GM12878 (cell line): ENCODE measurements at regions not wholly inside any gene's neighbourhood (a gene's known extent, or its start where the extent isn't known, plus 50 kb on each side); places are given as distances from the start of the nearest gene placed in this dataset.

Source experiments
- ATAC-seq: fragments of 200-7000 bp; cut with Tn5 transposase; 3 replicates; pipeline ENCODE4 v1.9.1; 2020; ENCODE audit warnings: mild to moderate bottlenecking, moderate library complexity
- BruUV-seq: library from RNA; stranded (reverse); fragments of 400-500 nt; replicated peaks from 2 replicates; lab custom pipeline; 2021; lab: Mats Ljungman, UMichigan
- CTCF ChIA-PET: fragments of 300-600 bp; sonication (Branson Sonifier 250); formaldehyde crosslinking; extraction: SDS; loops from one replicate; lab custom pipeline; 2021; ENCODE audit warnings: inconsistent platforms; lab: Yijun Ruan, JAX
- POLR2A ChIA-PET: fragments of 350-600 bp; formaldehyde crosslinking; extraction: SDS; loops from one replicate; lab custom pipeline; 2021; ENCODE audit warnings: inconsistent platforms; lab: Charles Lee
- RAD21 ChIA-PET: fragments of 300-600 bp; sonication (Branson Sonifier 250); formaldehyde crosslinking; loops from one replicate; lab custom pipeline; 2023; ENCODE audit warnings: antibody characterized with exemption; ENCODE audit not compliant: unreplicated experiment; lab: Charles Lee
- SMC1A ChIA-PET: fragments of 300-600 bp; sonication (Branson Sonifier 250); formaldehyde crosslinking; loops from one replicate; lab custom pipeline; 2023; ENCODE audit not compliant: unreplicated experiment, uncharacterized antibody; lab: Charles Lee
- DNase-seq: peaks from one replicate; pipeline ENCODE4 v3.0.0-alpha.2; 2011; ENCODE audit warnings: low read depth, low spot score
- FAIRE-seq: peaks from 3 replicates; lab custom pipeline; 2011; peaks lifted over from hg19 to GRCh38; lab: Jason Lieb, UNC
- H2AFZ ChIP-seq: 2 replicates; pipeline ENCODE4 v1.6.0; 2011; ENCODE audit warnings: low read depth, low read length, control low read depth; ENCODE audit not compliant: control insufficient read depth
- H3K27ac ChIP-seq: 2 replicates; pipeline ENCODE4 v1.5.1; 2011; ENCODE audit warnings: control low read depth; ENCODE audit not compliant: control insufficient read depth, insufficient read depth
- H3K27me3 ChIP-seq, 2 experiments: replicated peaks in 1 of 2; 2 replicates each; pipeline versions ENCODE4 v1.6.0 to v1.6.1; 2011; ENCODE audit warnings: low read length in 1 of 2; ENCODE audit not compliant: control insufficient read depth in 2 of 2, insufficient read depth in 2 of 2
- H3K36me3 ChIP-seq, 2 experiments: 2 replicates each; pipeline ENCODE4 v1.5.1; 2011; ENCODE audit warnings: low read length in 1 of 2; ENCODE audit not compliant: control insufficient read depth in 2 of 2, insufficient read depth in 2 of 2
- H3K4me1 ChIP-seq: 2 replicates; pipeline ENCODE4 v1.6.1; 2011; ENCODE audit warnings: mild to moderate bottlenecking, low read length, moderate library complexity, mixed read lengths; ENCODE audit not compliant: control insufficient read depth, insufficient read depth
- H3K4me2 ChIP-seq: 2 replicates; pipeline ENCODE4 v1.6.0; 2011; ENCODE audit warnings: control low read depth; ENCODE audit not compliant: control insufficient read depth, insufficient read depth
- H3K4me3 ChIP-seq: fragments of 200-600 bp; sonication (generic); 2 replicates; pipeline ENCODE4 v1.5.1; 2016
- H3K79me2 ChIP-seq: 2 replicates; pipeline ENCODE4 v1.6.0; 2011; ENCODE audit warnings: low read length; ENCODE audit not compliant: control insufficient read depth, insufficient read depth
- H3K9ac ChIP-seq: 2 replicates; pipeline ENCODE4 v1.8.0; 2011; ENCODE audit warnings: low read length, control low read depth, mixed read lengths; ENCODE audit not compliant: control insufficient read depth, insufficient read depth
- H3K9me3 ChIP-seq: replicated peaks from 3 replicates; pipeline ENCODE4 v1.5.1; 2011; ENCODE audit warnings: mild to moderate bottlenecking, low read length; ENCODE audit not compliant: control insufficient read depth, insufficient read depth
- H4K20me1 ChIP-seq: 2 replicates; pipeline ENCODE4 v1.6.0; 2011; ENCODE audit not compliant: control insufficient read depth, insufficient read depth
- GABPA ChIP-seq: IDR thresholded peaks from 2 replicates; pipeline ENCODE4 v1.6.1; 2014; ENCODE audit warnings: antibody characterized with exemption, low read depth, mild to moderate bottlenecking, inconsistent platforms
- HDGF ChIP-seq: fragments of 450-650 bp; IDR thresholded peaks from 2 replicates; pipeline ENCODE4 v1.6.1; 2016; ENCODE audit warnings: antibody characterized with exemption
- IKZF1 ChIP-seq: fragments of 450-650 bp; conservative IDR thresholded peaks from 2 replicates; pipeline ENCODE4 v1.6.1; 2017; ENCODE audit warnings: antibody characterized with exemption, mild to moderate bottlenecking
- JUNB ChIP-seq: IDR thresholded peaks from 2 replicates; pipeline ENCODE4 v1.6.1; 2016; ENCODE audit warnings: antibody characterized with exemption, mild to moderate bottlenecking
- KAT2A ChIP-seq: conservative IDR thresholded peaks from 2 replicates; pipeline ENCODE4 v1.6.1; 2011; ENCODE audit warnings: low read depth, low read length; ENCODE audit not compliant: control insufficient read depth
- NFXL1 ChIP-seq: fragments of 450-650 bp; IDR thresholded peaks from 2 replicates; pipeline ENCODE4 v1.6.1; 2017; ENCODE audit warnings: antibody characterized with exemption, mild to moderate bottlenecking, borderline replicate concordance
- WGBS: methylation state at CpG from one replicate; pipeline ENCODE4 v1.1.6; 2016; ENCODE audit warnings: low lambda C conversion rate; ENCODE audit not compliant: insufficient replicate concordance, insufficient coverage; ENCODE audit errors: missing lambda C conversion rate; 5-methylcytosine and 5-hydroxymethylcytosine counted together
- in situ Hi-C: fragments of 300-500 bp; cut with MboI; formaldehyde crosslinking; loops from 9 replicates; pipeline ENCODE4 v1.14.3; 2018; ENCODE audit warnings: mixed read lengths
- intact Hi-C: fragments of 100-400 bp; cut with micrococcal nuclease; formaldehyde crosslinking; loops from one replicate; pipeline ENCODE4 v1.14.2; 2022; ENCODE audit not compliant: unreplicated experiment
- TF ChIP-seq, protein P1 (sequence below): IDR thresholded peaks from 2 replicates; pipeline ENCODE4 v1.6.1; 2011; ENCODE audit warnings: low read depth, low read length, improper control_type of control experiment, borderline replicate concordance
- TF ChIP-seq, protein P2 (sequence below): IDR thresholded peaks from 2 replicates; pipeline ENCODE4 v1.6.1; 2011; ENCODE audit warnings: mild to moderate bottlenecking, low read depth, low read length, moderate library complexity; ENCODE audit not compliant: insufficient replicate concordance
- TF ChIP-seq, protein P3 (sequence below): IDR thresholded peaks from 2 replicates; pipeline ENCODE4 v1.6.1; 2012; ENCODE audit warnings: low read length, inconsistent platforms
- TF ChIP-seq, protein P4 (sequence below): fragments of 450-650 bp; IDR thresholded peaks from 2 replicates; pipeline ENCODE4 v1.6.1; 2014; ENCODE audit warnings: mild to moderate bottlenecking
- TF ChIP-seq, protein P5 (sequence below): fragments of 450-650 bp; IDR thresholded peaks from 2 replicates; pipeline ENCODE4 v1.6.1; 2017; ENCODE audit warnings: mild to moderate bottlenecking

DNA sequence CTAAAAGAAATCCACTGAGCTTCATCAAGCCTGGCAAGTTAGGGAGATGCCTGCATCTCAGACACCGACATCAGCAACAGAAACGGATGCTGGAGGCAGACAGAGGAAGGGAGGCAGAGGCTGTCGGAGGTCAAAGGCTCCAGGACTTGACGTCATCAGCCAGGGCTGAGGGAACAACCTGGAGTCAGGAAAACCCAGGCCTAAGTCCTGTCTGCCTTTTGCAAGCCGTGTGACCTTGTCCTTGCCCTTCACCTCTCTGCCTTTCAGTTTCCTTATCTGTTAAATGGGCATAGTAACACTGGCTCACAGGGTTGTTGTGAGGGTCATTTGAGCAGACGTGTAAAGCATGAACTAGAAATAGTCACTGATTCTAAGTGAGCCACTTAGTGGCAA, 194.2 kb downstream of the BCL11B start:
- Histone ChIP-seq H3K27me3 (no peaks in the 10 kb centered on the region), H3K9ac (no peak overlapping the region), H3K79me2 (no peaks in the 10 kb centered on the region), H3K27ac (no peak overlapping the region), H3K4me2 (no peak overlapping the region), H2AFZ (no peak overlapping the region), H3K4me3 (no peak overlapping the region), H3K9me3 (no peaks in the 10 kb centered on the region; the same call in 2 of the 3 replicates), H3K4me1 (no peaks in the 10 kb centered on the region), H3K36me3 (no peaks in the 10 kb centered on the region), H4K20me1 (no peaks in the 10 kb centered on the region)
- WGBS: 16% methylated on average over 6 of the region's 6 CpGs
- no peak for ATAC-seq
- ChIA-PET RAD21 (no interaction called here), POLR2A (no interaction called here), SMC1A (no interaction called here), CTCF (interaction anchor here (0.8 kb wide), 1 partner anchor 189 kb away, joined by 3 read pairs; no protein-coding TSS in a partner anchor)
- intact Hi-C loops (no loop called here), in situ Hi-C loops (no loop called here)
- DNase-seq: no peak
- BruUV-seq: no TSS peak
- TF ChIP-seq HDGF (no peak), IKZF1 (no peak), JUNB (no peak), GABPA (no peak), KAT2A (no peak), NFXL1 (no peak)
- TF ChIP-seq, protein P1, sequence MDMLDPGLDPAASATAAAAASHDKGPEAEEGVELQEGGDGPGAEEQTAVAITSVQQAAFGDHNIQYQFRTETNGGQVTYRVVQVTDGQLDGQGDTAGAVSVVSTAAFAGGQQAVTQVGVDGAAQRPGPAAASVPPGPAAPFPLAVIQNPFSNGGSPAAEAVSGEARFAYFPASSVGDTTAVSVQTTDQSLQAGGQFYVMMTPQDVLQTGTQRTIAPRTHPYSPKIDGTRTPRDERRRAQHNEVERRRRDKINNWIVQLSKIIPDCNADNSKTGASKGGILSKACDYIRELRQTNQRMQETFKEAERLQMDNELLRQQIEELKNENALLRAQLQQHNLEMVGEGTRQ: no peak
- TF ChIP-seq, protein P2, sequence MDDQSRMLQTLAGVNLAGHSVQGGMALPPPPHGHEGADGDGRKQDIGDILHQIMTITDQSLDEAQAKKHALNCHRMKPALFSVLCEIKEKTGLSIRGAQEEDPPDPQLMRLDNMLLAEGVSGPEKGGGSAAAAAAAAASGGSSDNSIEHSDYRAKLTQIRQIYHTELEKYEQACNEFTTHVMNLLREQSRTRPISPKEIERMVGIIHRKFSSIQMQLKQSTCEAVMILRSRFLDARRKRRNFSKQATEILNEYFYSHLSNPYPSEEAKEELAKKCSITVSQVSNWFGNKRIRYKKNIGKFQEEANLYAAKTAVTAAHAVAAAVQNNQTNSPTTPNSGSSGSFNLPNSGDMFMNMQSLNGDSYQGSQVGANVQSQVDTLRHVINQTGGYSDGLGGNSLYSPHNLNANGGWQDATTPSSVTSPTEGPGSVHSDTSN: no peak
- TF ChIP-seq, protein P3, sequence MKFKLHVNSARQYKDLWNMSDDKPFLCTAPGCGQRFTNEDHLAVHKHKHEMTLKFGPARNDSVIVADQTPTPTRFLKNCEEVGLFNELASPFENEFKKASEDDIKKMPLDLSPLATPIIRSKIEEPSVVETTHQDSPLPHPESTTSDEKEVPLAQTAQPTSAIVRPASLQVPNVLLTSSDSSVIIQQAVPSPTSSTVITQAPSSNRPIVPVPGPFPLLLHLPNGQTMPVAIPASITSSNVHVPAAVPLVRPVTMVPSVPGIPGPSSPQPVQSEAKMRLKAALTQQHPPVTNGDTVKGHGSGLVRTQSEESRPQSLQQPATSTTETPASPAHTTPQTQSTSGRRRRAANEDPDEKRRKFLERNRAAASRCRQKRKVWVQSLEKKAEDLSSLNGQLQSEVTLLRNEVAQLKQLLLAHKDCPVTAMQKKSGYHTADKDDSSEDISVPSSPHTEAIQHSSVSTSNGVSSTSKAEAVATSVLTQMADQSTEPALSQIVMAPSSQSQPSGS: no peak
- TF ChIP-seq, protein P4, sequence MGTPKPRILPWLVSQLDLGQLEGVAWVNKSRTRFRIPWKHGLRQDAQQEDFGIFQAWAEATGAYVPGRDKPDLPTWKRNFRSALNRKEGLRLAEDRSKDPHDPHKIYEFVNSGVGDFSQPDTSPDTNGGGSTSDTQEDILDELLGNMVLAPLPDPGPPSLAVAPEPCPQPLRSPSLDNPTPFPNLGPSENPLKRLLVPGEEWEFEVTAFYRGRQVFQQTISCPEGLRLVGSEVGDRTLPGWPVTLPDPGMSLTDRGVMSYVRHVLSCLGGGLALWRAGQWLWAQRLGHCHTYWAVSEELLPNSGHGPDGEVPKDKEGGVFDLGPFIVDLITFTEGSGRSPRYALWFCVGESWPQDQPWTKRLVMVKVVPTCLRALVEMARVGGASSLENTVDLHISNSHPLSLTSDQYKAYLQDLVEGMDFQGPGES: no peak
- TF ChIP-seq, protein P5, sequence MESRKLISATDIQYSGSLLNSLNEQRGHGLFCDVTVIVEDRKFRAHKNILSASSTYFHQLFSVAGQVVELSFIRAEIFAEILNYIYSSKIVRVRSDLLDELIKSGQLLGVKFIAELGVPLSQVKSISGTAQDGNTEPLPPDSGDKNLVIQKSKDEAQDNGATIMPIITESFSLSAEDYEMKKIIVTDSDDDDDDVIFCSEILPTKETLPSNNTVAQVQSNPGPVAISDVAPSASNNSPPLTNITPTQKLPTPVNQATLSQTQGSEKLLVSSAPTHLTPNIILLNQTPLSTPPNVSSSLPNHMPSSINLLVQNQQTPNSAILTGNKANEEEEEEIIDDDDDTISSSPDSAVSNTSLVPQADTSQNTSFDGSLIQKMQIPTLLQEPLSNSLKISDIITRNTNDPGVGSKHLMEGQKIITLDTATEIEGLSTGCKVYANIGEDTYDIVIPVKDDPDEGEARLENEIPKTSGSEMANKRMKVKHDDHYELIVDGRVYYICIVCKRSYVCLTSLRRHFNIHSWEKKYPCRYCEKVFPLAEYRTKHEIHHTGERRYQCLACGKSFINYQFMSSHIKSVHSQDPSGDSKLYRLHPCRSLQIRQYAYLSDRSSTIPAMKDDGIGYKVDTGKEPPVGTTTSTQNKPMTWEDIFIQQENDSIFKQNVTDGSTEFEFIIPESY: no peak
- no peak for FAIRE-seq
